ENCODE measurements at regions not wholly inside any gene's neighbourhood (a gene's known extent, or its start where the extent isn't known, plus 50 kb on each side); places are given as distances from the start of the nearest gene placed in this dataset.

- Mint-ChIP-seq H3K27me3 (ENCODE audit: insufficient read depth, unreplicated experiment) (no peaks in the 10 kb centered on the region), H3K27ac (ENCODE audit: low read depth, unreplicated experiment) (no peak overlapping the region), H3K4me1 (ENCODE audit: insufficient read depth, unreplicated experiment) (no peaks in the 10 kb centered on the region), H3K4me3 (ENCODE audit: unreplicated experiment) (no peak overlapping the region), H3K36me3 (ENCODE audit: insufficient read depth, unreplicated experiment) (no peaks in the 10 kb centered on the region), H3K9me3 (ENCODE audit: unreplicated experiment) (peaks cover 15% of the 10 kb centered on the region)
- BruUV-seq (replicated peaks) = no TSS peak
- CTCF ChIA-PET = interaction anchor here (0.6 to 1.0 kb wide), 3 partner anchors 27 to 636 kb away, joined by 3 read pairs; no protein-coding TSS in a partner anchor
- POLR2A ChIA-PET = no interaction called here
- no peak for DNase-seq (ENCODE audit: unreplicated experiment)
- TF ChIP-seq, protein P1, sequence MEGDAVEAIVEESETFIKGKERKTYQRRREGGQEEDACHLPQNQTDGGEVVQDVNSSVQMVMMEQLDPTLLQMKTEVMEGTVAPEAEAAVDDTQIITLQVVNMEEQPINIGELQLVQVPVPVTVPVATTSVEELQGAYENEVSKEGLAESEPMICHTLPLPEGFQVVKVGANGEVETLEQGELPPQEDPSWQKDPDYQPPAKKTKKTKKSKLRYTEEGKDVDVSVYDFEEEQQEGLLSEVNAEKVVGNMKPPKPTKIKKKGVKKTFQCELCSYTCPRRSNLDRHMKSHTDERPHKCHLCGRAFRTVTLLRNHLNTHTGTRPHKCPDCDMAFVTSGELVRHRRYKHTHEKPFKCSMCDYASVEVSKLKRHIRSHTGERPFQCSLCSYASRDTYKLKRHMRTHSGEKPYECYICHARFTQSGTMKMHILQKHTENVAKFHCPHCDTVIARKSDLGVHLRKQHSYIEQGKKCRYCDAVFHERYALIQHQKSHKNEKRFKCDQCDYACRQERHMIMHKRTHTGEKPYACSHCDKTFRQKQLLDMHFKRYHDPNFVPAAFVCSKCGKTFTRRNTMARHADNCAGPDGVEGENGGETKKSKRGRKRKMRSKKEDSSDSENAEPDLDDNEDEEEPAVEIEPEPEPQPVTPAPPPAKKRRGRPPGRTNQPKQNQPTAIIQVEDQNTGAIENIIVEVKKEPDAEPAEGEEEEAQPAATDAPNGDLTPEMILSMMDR (IDR thresholded peaks at IDR 0.05; ENCODE audit: unreplicated experiment) = no peak
- intact Hi-C loops (cut with micrococcal nuclease) = no loop called here
Measured at GRCh38 chr12:126719912-126720705, 1546.9 kb upstream of the TMEM132C start.

DNA sequence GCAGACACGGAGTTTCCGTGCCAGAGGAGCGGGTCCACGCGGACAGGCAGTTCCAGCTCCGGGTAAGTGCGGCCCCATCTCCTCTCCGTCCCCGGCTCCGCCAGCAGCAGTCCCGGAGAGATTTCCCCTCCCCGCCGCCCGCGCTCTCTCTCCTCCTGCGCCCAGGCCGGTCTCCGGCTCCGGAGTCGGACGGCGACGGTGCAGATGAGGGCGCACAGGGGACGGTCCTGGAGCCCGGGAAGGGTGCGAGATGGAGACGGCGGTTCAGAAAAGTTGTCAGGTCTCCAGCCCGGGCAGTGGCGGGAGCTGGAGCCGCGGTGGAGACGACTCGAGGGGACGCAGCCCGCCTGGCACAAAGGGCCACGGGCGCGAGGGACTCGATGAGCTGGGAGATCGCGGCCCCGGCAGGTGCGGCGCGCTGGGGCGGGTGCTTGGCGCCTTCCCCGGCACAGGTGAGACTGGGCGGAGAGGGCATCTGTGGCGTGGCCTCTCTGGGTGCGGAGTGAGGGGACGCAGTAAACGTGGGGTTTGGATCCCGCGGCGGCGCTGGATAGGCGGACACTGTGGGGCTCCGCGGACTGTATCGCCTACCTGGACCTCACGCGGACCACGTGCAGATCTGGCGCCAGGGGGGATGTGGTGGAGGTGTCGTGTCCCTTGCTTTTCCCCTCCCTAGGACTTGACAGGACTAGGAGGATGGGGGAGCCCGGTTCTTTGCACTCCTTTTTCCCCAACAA, 1540.3 kb upstream of the TMEM132C start:
- Mint-ChIP-seq H3K9me3 (ENCODE audit: unreplicated experiment) (no peaks in the 10 kb centered on the region), H3K4me3 (ENCODE audit: unreplicated experiment) (no peak overlapping the region), H3K4me1 (ENCODE audit: insufficient read depth, unreplicated experiment) (no peaks in the 10 kb centered on the region), H3K27ac (ENCODE audit: low read depth, unreplicated experiment) (no peak overlapping the region), H3K27me3 (ENCODE audit: insufficient read depth, unreplicated experiment) (no peaks in the 10 kb centered on the region), H3K36me3 (ENCODE audit: insufficient read depth, unreplicated experiment) (no peaks in the 10 kb centered on the region)
- POLR2A ChIA-PET = no interaction called here
- TF ChIP-seq, protein P1 (IDR thresholded peaks at IDR 0.05; ENCODE audit: unreplicated experiment) = no peak
- DNase-seq (ENCODE audit: unreplicated experiment) = no peak
- no TSS peak for BruUV-seq (replicated peaks)
- CTCF ChIA-PET = interaction anchor here (2.1 kb wide), 1 partner anchor 21 kb away, joined by 12 read pairs; no protein-coding TSS in a partner anchor
- intact Hi-C loops (cut with micrococcal nuclease) = no loop called here

DNA sequence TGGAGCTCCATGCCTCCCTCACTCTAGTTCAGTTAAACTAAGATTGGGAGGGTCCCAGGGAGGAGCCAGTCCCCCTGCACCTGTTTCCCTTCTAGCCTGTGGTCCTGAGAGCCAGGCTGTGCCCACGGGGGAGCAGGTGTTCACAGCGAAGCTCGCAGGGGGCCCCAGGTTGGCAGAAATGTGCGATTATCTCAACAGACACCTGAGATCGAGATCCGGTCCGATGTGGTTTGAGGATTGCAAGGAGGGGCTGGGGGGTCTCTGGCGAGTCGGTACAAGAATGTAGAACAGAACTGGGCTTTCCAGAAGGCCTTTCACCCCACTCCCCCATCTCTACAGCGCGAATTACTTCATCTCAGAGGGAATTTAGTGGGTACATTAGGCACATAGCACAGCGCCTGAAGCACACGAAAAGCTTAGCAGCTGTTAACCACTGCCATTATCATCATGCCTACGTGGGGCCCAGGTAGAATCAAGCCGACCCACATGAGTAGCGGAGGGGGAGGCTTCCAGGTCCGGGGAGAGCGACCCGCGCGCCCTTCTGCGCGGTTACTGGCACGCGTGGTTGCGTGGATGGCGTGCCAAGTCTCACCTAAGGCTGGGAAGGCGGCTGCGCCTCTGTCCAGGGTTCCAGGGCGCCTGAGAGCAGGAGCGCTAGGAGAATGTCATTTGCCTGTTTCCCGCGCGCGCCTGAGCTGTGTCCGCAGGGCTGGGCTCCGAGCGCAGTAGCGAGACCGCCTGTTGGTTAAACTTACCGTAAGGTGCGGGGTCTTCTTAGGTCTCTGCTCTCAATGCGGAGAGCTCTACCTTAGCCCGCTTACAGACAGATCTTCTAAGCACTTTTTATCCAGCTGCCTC, 1539.5 kb upstream of the TMEM132C start:
- CTCF ChIA-PET = interaction anchor here (2.1 kb wide), 1 partner anchor 20 kb away, joined by 12 read pairs; no protein-coding TSS in a partner anchor
- no peak for DNase-seq (ENCODE audit: unreplicated experiment)
- Mint-ChIP-seq H3K4me3 (ENCODE audit: unreplicated experiment) (no peak overlapping the region), H3K27ac (ENCODE audit: low read depth, unreplicated experiment) (no peak overlapping the region), H3K27me3 (ENCODE audit: insufficient read depth, unreplicated experiment) (no peaks in the 10 kb centered on the region), H3K9me3 (ENCODE audit: unreplicated experiment) (no peaks in the 10 kb centered on the region), H3K4me1 (ENCODE audit: insufficient read depth, unreplicated experiment) (no peaks in the 10 kb centered on the region), H3K36me3 (ENCODE audit: insufficient read depth, unreplicated experiment) (no peaks in the 10 kb centered on the region)
- no TSS peak for BruUV-seq (replicated peaks)
- POLR2A ChIA-PET = interaction anchor here (0.7 kb wide), 1 partner anchor 702 kb away, joined by 3 read pairs; no protein-coding TSS in a partner anchor
- TF ChIP-seq, protein P1 (IDR thresholded peaks at IDR 0.05; ENCODE audit: unreplicated experiment) = no peak
- intact Hi-C loops (cut with micrococcal nuclease) = no loop called here
